CD4-positive, alpha-beta T cell (primary cell): ENCODE measurements at regions not wholly inside any gene's neighbourhood (a gene's known extent, or its start where the extent isn't known, plus 50 kb on each side); places are given as distances from the start of the nearest gene placed in this dataset.

Source experiments
- ATAC-seq: fragments of 200-7000 bp; cut with Tn5 transposase; one replicate; pipeline ENCODE4 v1.10.0; 2022; ENCODE audit warnings: mild to moderate bottlenecking; ENCODE audit not compliant: poor library complexity
- CTCF ChIA-PET: fragments of 350-600 bp; sonication (Branson Sonifier 250); formaldehyde crosslinking; loops from one replicate; lab custom pipeline; 2021; ENCODE audit warnings: antibody characterized with exemption, inconsistent platforms; lab: Charles Lee
- POLR2A ChIA-PET: fragments of 350-600 bp; sonication (Branson Sonifier 250); formaldehyde crosslinking; loops from one replicate; lab custom pipeline; 2021; ENCODE audit warnings: antibody characterized with exemption, inconsistent platforms; lab: Charles Lee
- DNase-seq, 14 experiments: peaks; one replicate each; pipeline ENCODE4 v3.0.0-alpha.2; 2013 to 2020; ENCODE audit warnings: mixed read lengths in 2 of 14
- H3K27ac ChIP-seq, 2 donors: one replicate each; pipeline versions ENCODE4 v1.5.1 to v1.7.0; 2013; ENCODE audit warnings: low read length in 2 of 2, low read depth in 1 of 2, mild to moderate bottlenecking in 1 of 2
- H3K27me3 ChIP-seq, 2 experiments: 1 replicate in 1 of 2; 2 replicates in 1 of 2; pipeline versions ENCODE4 v1.6.1 to v1.7.0; 2013; ENCODE audit warnings: low read length in 2 of 2, control low read depth in 1 of 2, mild to moderate bottlenecking in 1 of 2, moderate library complexity in 1 of 2; ENCODE audit not compliant: insufficient read depth in 2 of 2, control insufficient read depth in 1 of 2
- H3K36me3 ChIP-seq: one replicate; pipeline ENCODE4 v1.6.1; 2013; ENCODE audit warnings: low read length, control low read depth; ENCODE audit not compliant: insufficient read depth
- H3K4me1 ChIP-seq: one replicate; pipeline ENCODE4 v1.6.1; 2013; ENCODE audit warnings: low read length, control low read depth; ENCODE audit not compliant: insufficient read depth
- H3K4me3 ChIP-seq: one replicate; pipeline ENCODE4 v1.5.1; 2013; ENCODE audit warnings: mild to moderate bottlenecking, low read length, moderate library complexity
- H3K9me3 ChIP-seq, 2 experiments: 1 replicate in 1 of 2; 2 replicates in 1 of 2; pipeline versions ENCODE4 v1.6.1 to v1.7.0; 2013; ENCODE audit warnings: low read length in 2 of 2, mild to moderate bottlenecking in 2 of 2, control low read depth in 1 of 2, moderate library complexity in 1 of 2; ENCODE audit not compliant: control insufficient read depth in 1 of 2, insufficient read depth in 1 of 2
- H3K27ac Mint-ChIP-seq: one replicate; pipeline ENCODE4 v1.8.0; 2020; ENCODE audit warnings: mixed read lengths
- H3K27me3 Mint-ChIP-seq: one replicate; pipeline ENCODE4 v1.8.0; 2021; ENCODE audit warnings: mixed read lengths
- H3K36me3 Mint-ChIP-seq: one replicate; pipeline ENCODE4 v1.8.0; 2021; ENCODE audit warnings: low read depth, mixed read lengths
- H3K4me1 Mint-ChIP-seq: one replicate; pipeline ENCODE4 v1.8.0; 2021; ENCODE audit warnings: low read depth, mixed read lengths
- H3K4me3 Mint-ChIP-seq: one replicate; pipeline ENCODE4 v1.8.0; 2020; ENCODE audit warnings: mild to moderate bottlenecking, mixed read lengths
- H3K9me3 Mint-ChIP-seq: one replicate; pipeline ENCODE4 v1.8.0; 2020; ENCODE audit warnings: mixed read lengths
- intact Hi-C, 2 experiments: fragments of 100-400 bp; cut with DNase I in 1 of 2; cut with micrococcal nuclease in 1 of 2; formaldehyde crosslinking; loops; one replicate each; pipeline versions ENCODE4 v1.15.1 to v1.9.0; 2023 to 2025; cut with DNase I, micrococcal nuclease
- TF ChIP-seq, protein P1 (sequence below): fragments of 200-600 bp; IDR thresholded peaks from one replicate; pipeline ENCODE4 v1.8.0; 2022; ENCODE audit warnings: antibody characterized with exemption, mild to moderate bottlenecking

DNA sequence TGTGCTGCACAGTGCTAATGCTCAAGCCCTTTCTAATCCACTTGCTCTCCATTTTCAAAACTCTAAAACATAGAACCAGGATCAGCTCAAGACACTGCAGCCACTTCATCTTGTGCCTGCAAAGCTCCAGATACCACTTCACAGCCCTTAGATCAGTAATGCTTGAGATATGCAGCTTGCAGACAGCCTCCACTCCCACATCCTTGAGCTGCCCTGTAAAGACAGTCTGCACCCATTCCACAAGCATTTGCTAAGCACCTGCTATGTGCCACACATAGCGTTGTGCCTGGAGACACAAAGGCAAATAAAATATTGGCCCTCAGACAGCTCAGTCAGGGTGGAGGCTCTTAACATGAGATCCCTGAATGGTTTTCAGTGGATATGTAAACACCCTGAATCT, 192.5 kb upstream of the SNX19 start:
- intact Hi-C loops, result no loop called here
- no peaks in the 10 kb centered on the region for H3K9me3 Mint-ChIP-seq
- DNase-seq, result no peak
- peaks cover 0 to 18% of the 10 kb centered on the region in 2 experiments for H3K9me3 ChIP-seq
- H3K27ac Mint-ChIP-seq, result no peak overlapping the region
- peaks cover 9% of the 10 kb centered on the region for H3K27me3 Mint-ChIP-seq
- no peak overlapping the region for H3K4me3 Mint-ChIP-seq
- ChIA-PET POLR2A (no interaction called here), CTCF (no interaction called here)
- no peaks in the 10 kb centered on the region for H3K36me3 Mint-ChIP-seq
- TF ChIP-seq, protein P1, sequence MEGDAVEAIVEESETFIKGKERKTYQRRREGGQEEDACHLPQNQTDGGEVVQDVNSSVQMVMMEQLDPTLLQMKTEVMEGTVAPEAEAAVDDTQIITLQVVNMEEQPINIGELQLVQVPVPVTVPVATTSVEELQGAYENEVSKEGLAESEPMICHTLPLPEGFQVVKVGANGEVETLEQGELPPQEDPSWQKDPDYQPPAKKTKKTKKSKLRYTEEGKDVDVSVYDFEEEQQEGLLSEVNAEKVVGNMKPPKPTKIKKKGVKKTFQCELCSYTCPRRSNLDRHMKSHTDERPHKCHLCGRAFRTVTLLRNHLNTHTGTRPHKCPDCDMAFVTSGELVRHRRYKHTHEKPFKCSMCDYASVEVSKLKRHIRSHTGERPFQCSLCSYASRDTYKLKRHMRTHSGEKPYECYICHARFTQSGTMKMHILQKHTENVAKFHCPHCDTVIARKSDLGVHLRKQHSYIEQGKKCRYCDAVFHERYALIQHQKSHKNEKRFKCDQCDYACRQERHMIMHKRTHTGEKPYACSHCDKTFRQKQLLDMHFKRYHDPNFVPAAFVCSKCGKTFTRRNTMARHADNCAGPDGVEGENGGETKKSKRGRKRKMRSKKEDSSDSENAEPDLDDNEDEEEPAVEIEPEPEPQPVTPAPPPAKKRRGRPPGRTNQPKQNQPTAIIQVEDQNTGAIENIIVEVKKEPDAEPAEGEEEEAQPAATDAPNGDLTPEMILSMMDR, result no peak
- H3K27ac ChIP-seq, result no peak overlapping the region
- H3K4me1 Mint-ChIP-seq, result no peaks in the 10 kb centered on the region
- H3K27me3 ChIP-seq, result peaks cover 0 to 3% of the 10 kb centered on the region in 2 experiments
- H3K36me3 ChIP-seq, result no peaks in the 10 kb centered on the region
- H3K4me3 ChIP-seq, result no peak overlapping the region
- no peak for ATAC-seq
- H3K4me1 ChIP-seq, result no peaks in the 10 kb centered on the region

DNA sequence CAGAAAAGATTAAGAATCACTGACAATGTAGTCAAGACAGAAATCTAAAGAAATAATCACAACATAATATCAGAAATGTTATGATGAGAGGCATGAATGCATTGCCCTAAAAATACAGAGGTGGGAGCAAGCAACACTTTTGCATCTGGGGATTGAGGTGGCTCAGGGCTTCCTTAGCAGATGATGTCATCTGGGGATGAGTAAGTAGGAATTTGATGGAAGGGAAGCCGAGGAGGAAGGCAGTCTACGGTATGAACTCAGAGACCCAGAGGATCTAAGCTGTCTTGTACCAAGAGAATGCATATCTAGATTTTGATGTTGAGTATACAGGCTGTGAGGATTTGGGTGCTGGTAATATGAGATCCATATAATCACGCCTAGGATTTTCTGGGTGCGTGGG, 193.0 kb upstream of the SNX19 start:
- Histone ChIP-seq H3K4me1 (no peaks in the 10 kb centered on the region), H3K9me3 (peaks cover 0 to 18% of the 10 kb centered on the region in 2 experiments), H3K27ac (no peak overlapping the region), H3K36me3 (no peaks in the 10 kb centered on the region), H3K27me3 (peaks cover 0 to 3% of the 10 kb centered on the region in 2 experiments), H3K4me3 (no peak overlapping the region)
- ChIA-PET POLR2A (no interaction called here), CTCF (no interaction called here)
- no peaks in the 10 kb centered on the region for H3K4me1 Mint-ChIP-seq
- no peaks in the 10 kb centered on the region for H3K9me3 Mint-ChIP-seq
- TF ChIP-seq, protein P1, result no peak
- DNase-seq, result no peak
- H3K27me3 Mint-ChIP-seq, result peaks cover 4% of the 10 kb centered on the region
- intact Hi-C loops, result no loop called here
- H3K27ac Mint-ChIP-seq, result no peak overlapping the region
- H3K36me3 Mint-ChIP-seq, result no peaks in the 10 kb centered on the region
- ATAC-seq, result no peak
- no peak overlapping the region for H3K4me3 Mint-ChIP-seq

DNA sequence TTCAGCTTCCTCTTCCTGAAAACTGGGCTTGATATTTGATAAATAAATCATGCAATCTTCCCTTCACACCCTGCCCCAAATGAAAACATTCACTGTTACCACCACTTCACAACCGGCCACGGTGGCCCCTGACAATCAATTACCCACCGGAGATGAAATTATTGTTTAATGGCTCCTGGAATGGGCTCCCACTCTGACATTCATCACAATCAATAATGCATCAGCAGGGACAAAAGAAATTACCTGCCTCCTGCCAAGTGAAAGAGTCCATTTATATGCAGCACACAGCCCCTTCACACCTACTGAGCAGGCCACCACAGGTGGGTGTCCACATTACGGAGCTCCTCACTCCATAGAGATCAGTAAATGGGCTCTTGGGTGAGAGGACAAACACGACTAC, 193.5 kb upstream of the SNX19 start:
- Mint-ChIP-seq H3K27me3 (no peaks in the 10 kb centered on the region), H3K4me1 (no peaks in the 10 kb centered on the region)
- CTCF ChIA-PET, result no interaction called here

More for the DNA sequence above, 193.5 kb upstream of the SNX19 start:
- POLR2A ChIA-PET, result no interaction called here
- DNase-seq (no peak), ATAC-seq (no peak)
- Histone ChIP-seq H3K4me3 (no peak overlapping the region), H3K36me3 (no peaks in the 10 kb centered on the region), H3K27ac (no peak overlapping the region), H3K4me1 (no peaks in the 10 kb centered on the region), H3K27me3 (peaks cover 0 to 3% of the 10 kb centered on the region in 2 experiments), H3K9me3 (peaks cover 0 to 18% of the 10 kb centered on the region in 2 experiments)
- Mint-ChIP-seq H3K36me3 (no peaks in the 10 kb centered on the region), H3K9me3 (no peaks in the 10 kb centered on the region), H3K27ac (no peak overlapping the region), H3K4me3 (no peak overlapping the region)
- intact Hi-C loops, result no loop called here
- TF ChIP-seq, protein P1, result no peak
